HG03575 (cell line): ENCODE measurements at regions not wholly inside any gene's neighbourhood (a gene's known extent, or its start where the extent isn't known, plus 50 kb on each side); places are given as distances from the start of the nearest gene placed in this dataset.

Source experiments
- ATAC-seq: cut with Tn5 transposase; IDR thresholded peaks from one replicate; pipeline ENCODE4 v1.9.1; 2021; ENCODE audit not compliant: unreplicated experiment, insufficient number of reproducible peaks, low FRiP score; ENCODE audit errors: extremely low read depth

DNA sequence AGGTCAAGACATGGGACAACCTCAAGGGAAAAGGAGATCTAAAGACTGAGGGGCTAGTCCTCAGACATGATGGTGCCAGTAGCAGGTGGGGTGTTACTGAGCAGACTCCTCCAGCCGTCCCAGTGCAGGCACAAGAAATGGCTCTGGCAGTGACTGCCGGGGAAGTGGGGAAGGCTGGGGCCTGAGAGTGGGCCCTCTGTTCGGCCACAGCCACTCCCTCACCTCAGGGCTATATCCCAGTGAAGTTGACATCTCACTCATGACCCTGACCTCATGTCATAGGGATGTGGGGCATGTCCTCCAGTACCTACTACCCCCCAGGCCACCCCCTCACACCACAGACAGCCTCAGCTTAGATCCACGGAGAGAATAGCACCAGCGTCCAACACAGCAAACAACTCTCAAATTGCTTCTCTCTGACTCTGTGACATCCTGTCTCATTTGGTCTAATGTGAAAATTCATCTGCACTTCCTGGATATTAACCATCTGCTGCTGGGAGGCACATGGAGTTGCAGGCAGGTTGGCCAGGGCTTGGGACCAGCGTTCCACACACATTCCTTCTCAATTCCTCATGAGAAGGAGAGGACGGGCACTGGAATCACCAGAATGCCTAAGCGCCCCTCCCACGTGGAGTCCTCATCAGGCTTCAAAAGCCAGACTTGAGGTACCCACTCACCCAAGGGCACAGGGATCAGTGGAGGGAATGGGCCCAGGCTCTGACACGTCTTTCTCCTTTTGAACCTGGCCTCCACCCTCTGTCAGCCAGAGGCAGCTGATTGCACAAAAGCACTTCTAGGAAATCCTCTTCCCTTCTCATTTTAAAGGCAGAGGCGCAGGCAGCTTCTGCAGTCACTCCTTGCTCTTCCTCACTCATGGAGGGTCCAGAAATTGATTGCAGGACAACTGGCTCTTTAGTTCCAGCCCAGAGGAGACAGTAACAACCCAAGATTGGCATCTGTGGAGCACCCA is 163.6 kb upstream of the CST7 start:
- no peak for ATAC-seq

DNA sequence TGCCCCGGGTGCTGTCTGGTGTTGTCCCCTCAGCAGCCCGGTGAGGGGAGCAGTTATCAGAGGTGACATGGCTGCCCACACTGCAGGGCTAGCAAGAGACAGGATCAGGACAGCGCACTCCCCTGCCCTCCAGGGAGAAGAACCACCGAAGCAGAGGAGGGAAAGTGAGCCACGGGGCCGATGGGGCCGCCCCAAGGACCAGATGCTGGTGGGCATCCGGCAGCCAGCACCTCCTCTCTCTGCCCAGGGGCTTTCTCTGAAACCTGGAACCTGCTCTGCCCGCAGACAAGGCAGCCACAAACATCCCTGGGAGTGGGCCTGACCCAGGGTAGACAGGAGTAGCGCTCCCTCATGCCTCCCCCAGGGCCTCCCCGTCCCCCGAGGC is 163.0 kb upstream of the CST7 start:
- ATAC-seq = no peak

DNA sequence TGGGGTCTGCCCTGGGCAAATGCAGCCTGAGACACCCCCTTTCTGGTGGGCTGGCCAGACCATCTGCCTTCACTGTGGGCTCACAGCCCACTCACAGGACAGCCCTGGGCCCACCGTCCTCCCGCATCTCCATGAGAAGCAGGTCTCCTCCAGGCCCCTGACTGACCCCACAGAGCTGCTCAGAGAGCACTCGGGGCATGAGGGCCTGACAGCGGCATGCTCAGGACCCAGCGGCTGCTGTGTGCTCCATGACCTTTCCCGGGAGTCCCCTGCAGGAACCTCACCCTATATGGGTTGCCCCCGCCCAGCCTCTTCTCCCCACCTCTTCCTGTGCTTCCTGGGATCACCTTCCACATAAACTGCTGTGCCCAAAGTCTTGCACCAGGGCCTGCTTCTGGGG is 162.4 kb upstream of the CST7 start:
- no peak for ATAC-seq

DNA sequence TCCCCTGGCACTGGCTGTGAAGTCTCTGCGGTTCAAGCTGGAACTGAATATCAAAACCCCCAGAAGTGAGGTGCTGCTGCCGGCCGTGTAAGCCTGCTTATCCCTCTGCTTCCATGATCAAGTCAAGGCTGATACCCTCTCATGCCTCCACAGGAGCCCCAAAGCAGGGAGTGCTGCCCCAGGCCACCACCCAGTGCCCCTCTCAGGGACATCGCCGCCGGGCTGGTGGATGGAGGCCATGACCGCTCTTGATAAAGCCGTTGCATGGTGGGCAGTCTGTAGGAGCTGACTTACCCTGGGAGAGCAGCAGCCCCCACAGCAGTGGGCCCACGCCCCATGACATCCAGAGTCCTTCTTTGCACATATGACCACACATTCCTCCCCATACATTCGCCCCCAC is 162.0 kb upstream of the CST7 start:
- ATAC-seq = no peak

DNA sequence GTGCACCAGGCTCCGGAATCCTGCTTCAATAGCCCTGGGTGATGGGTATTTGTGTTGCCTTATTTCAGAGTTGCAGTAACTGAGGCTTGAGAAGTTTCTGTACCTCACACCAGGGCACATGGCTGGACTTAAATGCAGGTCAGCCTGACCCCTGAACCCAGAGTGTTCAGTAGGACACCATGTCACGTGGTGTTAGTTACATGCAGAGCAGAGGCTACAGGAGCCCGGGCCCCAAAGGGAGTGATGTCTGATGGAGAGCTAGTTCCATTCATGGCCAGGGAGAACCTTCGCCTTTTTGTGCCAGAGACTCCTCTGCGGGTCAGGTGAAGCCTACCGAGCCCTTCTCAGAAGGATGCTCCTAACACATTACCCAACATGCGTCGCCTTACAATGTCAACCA is 161.4 kb upstream of the CST7 start:
- no peak for ATAC-seq

DNA sequence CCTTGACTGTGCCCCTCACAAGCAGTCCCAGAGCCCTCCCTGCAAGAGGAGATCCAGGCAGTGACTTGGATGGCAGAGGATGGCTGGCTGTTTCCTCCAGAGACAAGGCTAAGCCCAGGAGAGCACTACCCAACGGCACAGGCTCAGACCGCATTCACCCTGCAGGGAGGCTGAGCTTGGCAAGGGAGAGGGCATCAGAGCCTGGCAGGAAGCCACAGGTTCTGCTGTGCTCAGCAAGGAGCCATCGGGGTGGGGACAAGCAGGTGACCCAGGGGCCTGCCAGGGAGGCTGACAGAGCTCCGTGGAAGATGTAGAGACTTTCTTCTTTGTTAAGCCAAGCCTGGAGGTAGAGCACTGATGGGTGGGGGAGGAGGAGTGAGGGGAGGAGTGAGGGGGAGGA is 159.2 kb upstream of the CST7 start:
- ATAC-seq = no peak

DNA sequence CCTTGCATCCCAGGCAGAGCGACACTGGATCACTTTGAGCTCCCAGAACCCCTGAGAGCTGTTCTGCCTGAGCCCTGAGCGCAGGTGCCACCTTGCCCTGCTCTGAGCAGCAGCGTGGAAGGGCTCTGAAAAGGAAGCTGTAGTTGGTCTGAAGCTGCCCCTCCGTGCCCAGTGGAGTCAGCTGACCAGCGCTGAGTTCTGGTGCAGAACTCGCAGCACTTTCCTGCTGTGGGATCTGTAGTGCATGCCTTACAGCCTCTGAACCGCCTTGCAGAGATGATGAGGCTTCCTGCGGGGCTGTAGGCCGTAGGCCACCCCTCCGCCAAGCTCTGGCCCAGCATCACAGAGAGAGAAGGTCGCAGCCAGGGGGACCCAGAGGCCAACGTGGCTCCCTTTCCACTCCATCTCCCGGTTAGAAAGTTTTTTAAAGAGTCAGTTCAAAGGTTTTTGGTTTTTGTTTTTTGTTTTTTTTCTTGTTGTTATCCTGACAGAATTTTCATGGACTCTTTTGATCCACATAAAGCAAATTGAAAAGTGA is 158.3 kb upstream of the CST7 start:
- ATAC-seq = no peak

DNA sequence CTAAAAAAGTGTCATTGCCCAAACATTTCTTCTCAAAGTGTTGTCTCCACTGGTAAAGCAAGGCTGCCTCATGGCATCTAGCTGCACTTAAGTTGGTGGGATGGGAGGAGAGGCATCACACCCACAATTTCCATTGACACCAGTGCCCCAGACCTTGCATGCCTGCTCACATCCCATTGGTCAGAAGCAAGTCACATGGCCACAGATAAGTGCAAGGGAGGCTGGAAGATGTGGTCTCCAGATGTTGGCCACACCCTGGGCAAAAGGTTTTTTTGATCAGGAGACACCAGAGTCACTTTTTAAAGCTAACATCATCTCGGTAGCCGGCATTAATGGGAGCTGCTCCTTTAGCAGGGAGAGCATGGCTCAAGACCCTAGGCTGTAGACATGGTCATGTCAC is 157.1 kb upstream of the CST7 start:
- ATAC-seq = no peak

DNA sequence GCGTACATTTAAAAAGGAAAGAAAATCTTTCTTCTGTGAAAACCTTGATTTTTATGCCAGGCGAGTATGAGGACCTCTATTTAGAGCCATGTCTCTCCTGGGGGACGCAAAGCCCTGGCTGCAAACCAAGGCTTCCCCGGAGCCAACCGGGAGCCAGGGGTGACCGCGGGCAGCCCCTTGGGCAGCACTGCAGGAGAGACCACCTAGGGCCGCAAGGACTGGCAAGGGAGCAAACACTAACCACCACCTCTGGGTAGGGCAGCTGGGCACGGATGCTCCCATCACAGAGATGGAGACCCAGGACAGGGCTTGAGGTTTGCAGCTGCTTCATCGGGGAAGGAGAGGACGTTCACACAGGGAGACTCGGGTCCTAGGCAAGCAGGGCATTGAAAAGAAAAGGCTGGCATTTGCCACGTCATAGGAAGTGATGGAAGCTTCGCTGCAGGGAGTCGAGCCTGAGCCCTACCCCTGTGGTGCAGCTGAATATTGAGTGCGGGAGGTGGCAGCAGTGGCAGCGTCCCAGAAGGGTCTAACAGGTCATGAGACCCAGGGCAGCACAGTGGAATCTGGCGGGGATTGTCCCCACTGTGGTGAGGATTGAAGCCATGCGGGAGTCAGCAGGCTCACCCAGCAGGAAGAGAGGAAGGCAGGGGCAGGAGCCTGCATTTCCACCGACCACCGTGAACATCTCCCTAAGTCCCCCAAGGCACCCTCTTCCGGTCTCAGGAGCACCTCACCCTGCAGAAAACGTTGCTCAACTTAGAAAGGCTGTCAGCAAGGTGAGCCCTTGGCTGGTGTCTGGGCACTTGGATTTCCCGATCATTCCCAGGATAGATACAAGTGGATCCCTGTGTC is 156.2 kb upstream of the CST7 start:
- ATAC-seq = no peak

DNA sequence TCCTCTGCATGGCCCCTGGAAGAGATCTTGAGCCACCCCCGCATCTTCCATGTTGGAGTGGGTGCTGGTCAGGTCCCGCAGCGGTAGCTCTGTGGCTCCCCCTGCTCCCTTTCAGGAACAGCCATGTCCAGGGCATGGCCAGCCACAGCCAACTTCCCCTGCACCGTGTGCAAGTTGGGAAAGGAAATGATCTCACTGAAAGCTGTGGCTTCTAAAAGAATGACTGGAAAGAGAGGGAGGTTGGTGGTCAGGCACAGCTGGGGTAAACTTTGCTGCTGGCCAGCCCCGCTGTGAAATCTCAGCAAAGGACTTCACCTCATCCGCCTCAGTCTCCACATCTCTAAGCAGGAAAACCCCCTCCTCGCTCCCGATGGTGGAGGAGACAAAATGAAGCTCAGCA is 153.6 kb upstream of the CST7 start:
- ATAC-seq = no peak

DNA sequence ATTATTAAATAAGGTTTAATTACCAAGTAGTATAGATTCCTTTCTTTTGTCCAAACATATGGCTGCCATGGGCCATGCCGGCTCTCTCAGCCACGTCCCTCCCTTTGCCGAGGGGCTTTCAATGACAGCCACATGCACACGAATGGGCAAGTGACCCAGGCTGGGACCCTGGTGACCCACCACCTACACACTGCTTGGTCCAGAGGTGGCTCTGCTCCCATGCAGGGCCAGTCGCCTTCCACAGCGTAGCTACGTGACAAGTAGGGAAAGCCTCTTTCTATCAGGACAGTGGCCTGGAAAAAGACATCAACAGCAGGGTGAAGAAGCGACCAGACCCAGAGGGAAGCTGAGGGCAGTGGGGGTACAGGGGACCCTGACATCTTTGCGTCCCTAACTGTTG is 152.8 kb upstream of the CST7 start:
- no peak for ATAC-seq

DNA sequence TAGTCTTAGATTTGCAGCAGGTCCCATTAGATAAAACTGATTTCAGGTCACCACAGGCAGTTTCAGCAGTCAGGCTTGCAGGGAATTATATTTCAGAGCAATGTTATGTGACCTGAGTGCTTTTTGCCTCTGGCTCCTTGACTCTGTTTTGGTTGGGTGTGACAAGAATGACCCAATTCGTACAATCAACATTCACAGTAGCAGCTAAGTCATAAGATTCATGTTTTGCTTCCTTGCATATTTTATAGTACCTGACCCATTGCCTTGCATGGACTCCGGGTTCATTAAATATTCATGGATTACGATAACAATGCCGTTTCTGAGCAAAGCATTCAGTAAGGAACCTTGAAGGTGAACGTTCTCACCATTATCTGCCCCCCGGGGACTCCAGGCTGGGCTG is 152.0 kb upstream of the CST7 start:
- ATAC-seq = no peak

DNA sequence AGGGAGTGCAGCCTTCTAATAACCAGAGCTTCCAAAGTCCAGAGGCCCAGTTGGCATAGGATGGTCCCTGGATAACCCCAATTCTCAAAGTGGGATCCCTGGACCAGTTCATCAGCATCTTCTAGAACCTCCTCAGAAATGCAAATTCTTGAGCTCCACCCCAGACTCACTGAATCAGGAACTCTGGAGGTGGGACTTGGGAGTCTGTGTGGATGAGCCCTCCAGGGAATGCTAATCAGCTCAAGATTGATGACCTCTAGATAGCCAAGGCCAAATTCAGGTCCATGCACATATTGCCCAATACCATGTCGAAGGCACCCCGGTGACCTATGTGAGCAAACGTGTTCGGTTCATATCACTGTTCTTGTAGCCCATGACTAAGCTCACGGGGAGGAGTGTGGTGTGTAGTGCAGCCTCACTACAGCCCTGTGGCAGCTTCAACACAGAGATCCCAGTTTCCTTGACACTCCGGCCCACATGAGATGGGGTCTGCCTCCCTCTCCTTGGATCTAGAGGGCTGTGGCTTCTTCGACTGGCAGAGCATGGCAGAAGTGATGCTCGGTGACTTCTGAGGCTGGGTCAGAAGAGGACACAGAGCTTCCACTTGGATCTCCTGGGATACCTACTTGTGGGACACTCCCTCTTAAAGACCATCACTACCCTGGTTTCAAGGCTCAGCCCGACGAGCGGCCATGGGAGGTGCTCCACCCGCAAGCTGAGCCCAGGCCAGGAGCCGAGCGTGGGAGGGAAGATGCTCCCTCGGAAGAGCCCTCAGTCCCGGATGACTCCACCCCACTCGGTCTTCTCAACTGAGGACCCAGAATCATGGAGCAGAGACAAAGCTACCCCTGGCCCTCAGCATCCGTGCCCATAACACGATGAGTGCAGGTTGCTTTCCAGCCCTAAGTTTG is 151.1 kb upstream of the CST7 start:
- ATAC-seq = no peak

DNA sequence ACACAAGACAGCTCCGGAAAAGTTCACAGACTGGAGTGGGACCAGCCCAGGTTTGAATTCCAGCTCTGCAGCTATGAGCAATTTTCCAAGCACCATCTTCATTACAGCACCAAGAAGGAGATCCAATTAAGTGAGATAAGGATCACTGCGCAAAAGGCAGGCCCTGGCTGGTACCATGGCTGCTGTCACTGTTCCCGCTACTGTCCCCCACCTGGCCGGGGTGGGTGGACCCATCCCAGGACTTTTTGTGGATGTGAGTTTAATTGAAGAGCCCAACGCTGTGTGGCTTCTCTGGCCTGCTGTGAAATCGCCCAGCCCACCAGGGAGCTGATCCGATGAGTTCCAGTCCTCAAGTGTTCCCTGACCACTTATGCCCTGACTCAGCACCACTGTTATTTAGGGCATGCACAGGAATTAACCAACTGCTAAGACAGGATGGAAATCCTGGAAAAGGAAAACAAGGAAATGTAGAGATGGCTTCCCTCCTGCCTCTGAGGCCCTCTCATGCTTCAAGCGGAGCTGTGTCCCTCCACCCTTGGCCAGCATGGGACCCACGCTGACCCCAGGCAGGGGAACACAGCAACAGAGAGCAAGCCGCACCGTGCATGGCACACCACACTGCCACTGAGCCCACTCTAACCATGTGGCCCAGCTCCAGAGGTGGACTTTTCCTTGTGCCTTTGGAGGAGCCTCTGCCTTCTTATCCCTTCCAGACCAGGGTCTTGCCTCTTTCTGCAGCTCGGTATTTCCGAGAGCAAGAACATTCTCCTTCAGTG is 150.0 kb upstream of the CST7 start:
- ATAC-seq = no peak

DNA sequence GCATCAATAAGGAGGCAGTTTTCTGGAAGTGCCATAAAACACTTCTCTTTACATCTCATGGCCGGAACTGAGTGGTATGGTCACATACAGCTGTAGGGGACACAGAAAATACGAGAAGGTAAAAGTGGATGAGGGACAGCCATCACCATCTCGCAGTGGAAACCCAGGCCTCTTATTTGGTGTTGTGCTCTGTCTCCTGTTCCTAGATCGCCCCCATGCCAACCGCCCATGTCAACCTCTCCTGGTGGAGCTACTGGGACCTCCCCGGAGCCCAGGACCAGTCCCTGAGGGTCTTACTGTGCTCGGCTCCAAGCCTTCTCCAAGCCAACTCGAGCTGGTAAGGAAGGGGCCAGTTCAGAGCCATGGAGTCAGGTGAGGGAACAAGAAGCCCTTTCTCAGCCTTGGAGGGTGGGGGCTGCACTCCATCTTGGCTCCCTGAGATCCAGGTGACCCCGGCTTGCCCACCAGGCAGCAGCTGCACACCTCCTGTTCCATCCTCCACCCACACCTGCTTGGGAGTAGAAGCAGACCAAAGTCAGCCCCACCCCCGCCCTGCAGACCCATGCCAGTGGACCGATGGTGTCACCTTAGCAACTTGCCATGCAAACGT is 149.0 kb upstream of the CST7 start:
- no peak for ATAC-seq

DNA sequence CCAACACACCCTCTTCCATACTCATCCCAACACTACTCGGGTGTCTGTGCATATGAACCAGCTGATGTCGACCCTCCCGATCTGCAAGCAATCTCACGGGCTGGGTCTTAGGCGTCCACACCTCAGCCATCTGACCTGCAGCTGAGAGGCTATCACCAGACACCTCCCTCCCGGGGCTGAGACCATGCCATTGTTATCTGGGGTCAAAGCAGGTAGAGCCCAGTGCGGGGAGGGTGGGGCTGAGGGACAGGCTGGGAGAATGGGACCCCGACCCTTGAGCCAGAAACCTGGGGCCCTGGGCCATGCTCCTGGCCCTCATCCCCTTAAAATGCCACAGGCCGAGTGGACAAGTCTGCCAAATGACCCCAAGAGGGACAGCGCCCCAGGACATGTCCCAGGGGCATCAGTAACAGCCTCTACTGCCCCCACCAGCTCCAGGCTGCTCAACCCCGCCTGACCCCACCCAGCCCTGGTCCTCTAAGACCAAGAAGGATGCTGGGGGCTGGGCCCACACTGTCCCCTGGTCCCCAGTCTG is 146.7 kb upstream of the CST7 start:
- ATAC-seq = no peak

DNA sequence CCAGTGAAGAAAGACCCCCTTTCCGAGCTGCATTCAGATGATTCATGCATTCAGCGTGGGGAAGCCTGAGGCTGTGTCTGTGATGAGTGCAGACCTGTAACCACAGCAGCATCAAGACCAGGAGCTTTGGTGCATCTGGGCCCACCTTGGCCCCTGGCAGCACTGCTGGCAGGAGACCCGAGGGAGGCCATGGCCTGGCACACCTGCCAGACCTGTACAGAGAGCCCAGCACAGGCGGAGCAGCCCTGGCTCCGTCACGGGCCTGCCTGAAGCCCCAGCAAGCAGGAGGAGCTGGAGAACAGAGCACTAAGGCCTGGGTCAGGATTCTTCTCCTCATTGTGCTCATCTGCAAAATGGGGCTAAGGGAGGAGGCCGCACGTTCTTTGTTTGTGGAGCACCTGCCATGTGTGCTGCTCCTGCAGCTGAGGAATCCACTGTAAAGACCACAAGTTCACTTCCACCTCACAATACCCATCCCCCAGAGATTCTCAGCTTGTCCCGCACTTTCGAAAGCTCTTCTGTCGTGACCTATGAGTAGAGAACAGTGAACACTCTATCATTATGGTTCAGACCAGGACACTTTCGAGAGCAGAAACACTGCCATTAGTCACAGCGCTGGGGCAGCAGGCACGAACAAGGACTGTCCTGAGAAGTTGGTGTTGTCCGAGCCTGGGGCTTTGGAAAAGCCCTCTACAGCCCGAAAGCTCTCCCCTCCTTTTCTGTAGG is 144.4 kb upstream of the CST7 start:
- ATAC-seq = no peak
